LoVo (cell line): ENCODE measurements at regions not wholly inside any gene's neighbourhood (a gene's known extent, or its start where the extent isn't known, plus 50 kb on each side); places are given as distances from the start of the nearest gene placed in this dataset.

Experiments used
- DNase-seq: peaks from one replicate; pipeline ENCODE4 v3.0.0-alpha.2; 2016; ENCODE audit warnings: low spot score

- no peak for DNase-seq
Observed at GRCh38 chr2:18005411-18005810, 126.9 kb downstream of the KCNS3 start.

- DNase-seq, result no peak
Observed at GRCh38 chr2:18001671-18002070, 123.2 kb downstream of the KCNS3 start.

GRCh38 chr2:17996978-17997377 lies 118.5 kb downstream of the KCNS3 start:
- DNase-seq, result no peak

GRCh38 chr2:17995593-17995992 lies 117.1 kb downstream of the KCNS3 start:
- no peak for DNase-seq
